Ectodermal cell (in vitro differentiated cells): ENCODE measurements at regions not wholly inside any gene's neighbourhood (a gene's known extent, or its start where the extent isn't known, plus 50 kb on each side); places are given as distances from the start of the nearest gene placed in this dataset.

ENCODE experiments used
- H3K27ac ChIP-seq: 2 replicates; pipeline ENCODE4 v1.7.0; 2013; ENCODE audit warnings: mild to moderate bottlenecking, low read depth, low read length; ENCODE audit not compliant: insufficient read depth, poor library complexity, severe bottlenecking
- H3K27me3 ChIP-seq: 2 replicates; pipeline ENCODE4 v1.7.0; 2013; ENCODE audit warnings: mild to moderate bottlenecking, low read length; ENCODE audit not compliant: insufficient read depth, control insufficient read depth, poor library complexity, severe bottlenecking
- H3K36me3 ChIP-seq: one replicate; pipeline ENCODE4 v1.7.0; 2013; ENCODE audit warnings: low read length; ENCODE audit not compliant: control insufficient read depth, insufficient read depth
- H3K4me1 ChIP-seq: one replicate; pipeline ENCODE4 v1.7.0; 2013; ENCODE audit warnings: low read length; ENCODE audit not compliant: control insufficient read depth, insufficient read depth
- H3K4me3 ChIP-seq: 2 replicates; pipeline ENCODE4 v1.7.0; 2013; ENCODE audit warnings: low read depth, low read length, control low read depth; ENCODE audit not compliant: insufficient read depth
- H3K9me3 ChIP-seq: 2 replicates; pipeline ENCODE4 v1.7.0; 2013; ENCODE audit warnings: mild to moderate bottlenecking, low read length, moderate library complexity; ENCODE audit not compliant: control insufficient read depth
- WGBS, 2 experiments: methylation state at CpG; one replicate each; pipeline ENCODE4 v1.1.7; 2013; ENCODE audit warnings: missing lambda C conversion rate in 2 of 2; 5-methylcytosine and 5-hydroxymethylcytosine counted together

- 90 to 93% methylated on average over 3 of the region's 3 CpGs for WGBS, 2 experiments
- H3K36me3 ChIP-seq: no peaks in the 10 kb centered on the region
These were observed 85.5 kb upstream of the DTNA start for GRCh38 chr18:34624551-34624950.

DNA sequence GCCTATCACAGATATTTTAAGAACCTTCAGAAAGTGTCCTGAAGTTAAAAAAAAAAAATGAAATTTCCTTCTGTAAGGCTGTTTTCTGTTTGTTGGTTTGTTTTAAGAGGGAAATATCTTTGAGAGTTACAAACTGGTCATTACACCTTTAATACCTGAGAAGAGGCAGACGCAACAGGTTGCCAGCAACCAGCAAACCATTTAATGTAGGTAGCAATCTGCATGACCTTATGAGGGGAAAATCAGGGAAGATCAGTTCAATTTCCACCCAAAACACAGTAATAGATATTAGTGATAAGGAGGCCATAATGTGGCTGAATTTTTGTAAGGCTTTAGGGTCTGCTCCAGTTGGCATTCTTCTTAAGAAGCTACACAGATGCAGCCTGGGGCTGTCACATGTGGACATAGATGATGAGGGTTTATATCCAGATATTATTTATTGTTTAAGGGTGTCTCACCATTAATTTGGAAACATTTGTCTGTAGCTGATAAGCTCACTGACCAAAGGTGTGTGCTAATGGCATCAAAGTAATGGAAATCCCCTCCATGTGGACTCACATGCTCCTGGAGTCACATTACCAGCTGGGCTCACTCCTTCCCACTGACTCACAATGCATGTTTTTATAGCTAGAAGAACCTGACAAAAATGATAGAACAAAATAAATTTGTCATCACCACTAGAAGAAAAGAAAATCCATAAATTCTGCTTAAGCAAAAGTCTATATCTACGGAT, 83.5 kb upstream of the DTNA start:
- Histone ChIP-seq H3K4me1 (no peaks in the 10 kb centered on the region), H3K9me3 (no peaks in the 10 kb centered on the region), H3K36me3 (no peaks in the 10 kb centered on the region), H3K27me3 (no peaks in the 10 kb centered on the region), H3K4me3 (no peak overlapping the region), H3K27ac (no peak overlapping the region)
- 94 to 100% methylated on average over 1 to 2 of the region's 2 CpGs for WGBS, 2 experiments

More at GRCh38 chr18:34624551-34624950, 85.5 kb upstream of the DTNA start:
- Histone ChIP-seq H3K4me3 (no peak overlapping the region), H3K27me3 (no peaks in the 10 kb centered on the region), H3K9me3 (no peaks in the 10 kb centered on the region), H3K27ac (no peak overlapping the region), H3K4me1 (no peaks in the 10 kb centered on the region)

DNA sequence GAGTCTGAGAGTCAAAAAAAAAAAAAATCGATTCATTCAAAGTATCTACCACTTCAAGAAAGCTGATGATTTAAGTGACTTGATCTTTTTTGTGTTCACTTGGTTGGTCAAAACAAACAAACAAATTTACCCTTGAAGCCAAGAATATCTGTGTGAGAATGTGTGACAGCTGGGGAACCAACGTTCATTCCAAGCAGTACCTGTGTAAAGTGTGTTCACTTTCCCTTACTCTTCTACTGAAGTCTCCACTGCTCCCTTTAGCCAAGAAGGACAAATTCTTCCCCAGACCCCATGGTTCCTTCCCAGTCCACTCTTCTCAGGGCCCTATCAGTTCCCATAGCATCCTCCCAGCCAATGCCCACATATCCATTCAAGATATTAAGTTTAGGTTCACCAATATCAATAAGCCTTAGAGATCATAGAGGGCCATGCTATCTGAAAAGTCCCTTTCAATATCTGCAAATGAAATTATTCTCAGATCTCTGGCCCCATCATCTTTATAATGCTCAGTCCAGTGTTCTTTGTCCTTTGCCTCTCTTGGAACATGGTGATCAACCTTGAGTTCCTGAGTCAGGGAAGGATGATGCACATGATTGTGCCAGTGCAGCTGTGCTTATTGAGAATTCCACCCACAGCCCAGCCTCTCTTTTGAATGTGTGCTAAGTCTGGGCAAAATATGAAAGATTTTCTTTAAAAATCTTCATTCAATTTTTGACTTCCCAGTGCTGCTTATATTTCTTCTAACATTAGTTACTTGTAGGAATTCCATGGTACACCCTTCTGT, 82.8 kb upstream of the DTNA start:
- WGBS, 2 experiments: 94 to 97% methylated on average over 1 to 2 of the region's 2 CpGs
- Histone ChIP-seq H3K27ac (no peak overlapping the region), H3K4me3 (no peak overlapping the region), H3K9me3 (no peaks in the 10 kb centered on the region), H3K4me1 (no peaks in the 10 kb centered on the region), H3K36me3 (no peaks in the 10 kb centered on the region), H3K27me3 (no peaks in the 10 kb centered on the region)

- H3K36me3 ChIP-seq: no peaks in the 10 kb centered on the region
- no peaks in the 10 kb centered on the region for H3K27me3 ChIP-seq
- no peaks in the 10 kb centered on the region for H3K9me3 ChIP-seq
- no peak overlapping the region for H3K4me3 ChIP-seq
- no peak overlapping the region for H3K27ac ChIP-seq
- WGBS, 2 experiments: 97 to 100% methylated on average over 1 to 4 of the region's 4 CpGs
- no peaks in the 10 kb centered on the region for H3K4me1 ChIP-seq
These were observed 78.8 kb upstream of the DTNA start for GRCh38 chr18:34631093-34631966.

DNA sequence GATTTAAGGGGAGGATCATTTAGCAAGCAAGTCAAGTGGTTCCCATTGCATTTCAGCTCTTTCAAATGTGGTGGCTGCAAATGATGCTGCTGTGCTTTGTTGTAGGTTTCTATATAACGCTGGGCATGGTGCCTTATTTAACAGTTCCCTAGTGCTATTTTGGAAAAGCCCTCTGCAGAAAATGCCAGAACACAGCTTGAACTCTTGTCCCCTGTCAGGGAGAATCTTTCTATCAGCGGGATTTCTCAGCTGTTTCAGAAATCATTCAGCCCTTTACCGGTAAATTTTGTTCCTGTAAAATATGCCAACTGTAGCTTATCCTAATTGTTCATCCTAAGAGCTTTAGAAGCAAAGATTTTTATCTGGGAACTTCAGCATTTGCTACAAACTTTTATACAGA, 77.8 kb upstream of the DTNA start:
- H3K27me3 ChIP-seq: no peaks in the 10 kb centered on the region
- no peaks in the 10 kb centered on the region for H3K4me1 ChIP-seq
- H3K4me3 ChIP-seq: no peak overlapping the region
- H3K9me3 ChIP-seq: no peaks in the 10 kb centered on the region
- H3K27ac ChIP-seq: no peak overlapping the region
- no peaks in the 10 kb centered on the region for H3K36me3 ChIP-seq
- 25 to 29% methylated on average over 3 of the region's 3 CpGs for WGBS, 2 experiments

- H3K4me1 ChIP-seq: no peaks in the 10 kb centered on the region
- 77 to 90% methylated on average over 1 of the region's 1 CpG for WGBS, 2 experiments
- H3K9me3 ChIP-seq: no peaks in the 10 kb centered on the region
- H3K27me3 ChIP-seq: no peaks in the 10 kb centered on the region
- H3K36me3 ChIP-seq: no peaks in the 10 kb centered on the region
- no peak overlapping the region for H3K27ac ChIP-seq
- H3K4me3 ChIP-seq: no peak overlapping the region
These were observed 76.7 kb upstream of the DTNA start for GRCh38 chr18:34633368-34633767.

GRCh38 chr18:34637094-34637801, 72.8 kb upstream of the DTNA start:
- no peak overlapping the region for H3K4me3 ChIP-seq
- H3K4me1 ChIP-seq: no peaks in the 10 kb centered on the region
- H3K9me3 ChIP-seq: no peaks in the 10 kb centered on the region
- H3K27me3 ChIP-seq: no peaks in the 10 kb centered on the region
- 83 to 92% methylated on average over 3 of the region's 3 CpGs for WGBS, 2 experiments
- H3K27ac ChIP-seq: no peak overlapping the region
- H3K36me3 ChIP-seq: no peaks in the 10 kb centered on the region

DNA sequence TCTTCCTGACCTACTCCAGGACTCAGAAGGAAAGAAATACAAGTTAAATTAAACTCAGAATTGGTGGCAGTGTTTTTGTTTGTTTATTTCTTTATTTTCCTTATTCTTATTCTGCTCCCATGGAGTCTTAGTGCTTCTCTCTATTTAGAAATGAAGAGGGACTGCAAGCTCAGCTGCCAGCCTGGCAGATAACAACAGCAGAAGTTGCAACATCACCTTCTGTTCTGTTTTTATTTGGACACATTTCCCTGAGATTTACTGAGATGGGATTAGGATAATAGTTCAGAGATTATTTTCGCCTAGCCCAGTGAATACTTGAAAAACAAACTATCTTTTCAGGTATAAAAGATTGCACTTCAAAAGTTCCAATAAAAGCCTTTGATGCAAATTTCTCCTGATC, 70.4 kb upstream of the DTNA start:
- no peaks in the 10 kb centered on the region for H3K27me3 ChIP-seq
- no peaks in the 10 kb centered on the region for H3K36me3 ChIP-seq
- no peak overlapping the region for H3K4me3 ChIP-seq
- 88% methylated on average over 1 of the region's 1 CpG for WGBS, 2 experiments
- H3K9me3 ChIP-seq: no peaks in the 10 kb centered on the region
- no peak overlapping the region for H3K27ac ChIP-seq
- no peaks in the 10 kb centered on the region for H3K4me1 ChIP-seq

- H3K27ac ChIP-seq: no peak overlapping the region
- H3K36me3 ChIP-seq: no peaks in the 10 kb centered on the region
- H3K4me3 ChIP-seq: no peak overlapping the region
- H3K4me1 ChIP-seq: no peaks in the 10 kb centered on the region
- WGBS, 2 experiments: 85 to 91% methylated on average over 1 of the region's 1 CpG
- no peaks in the 10 kb centered on the region for H3K27me3 ChIP-seq
- no peaks in the 10 kb centered on the region for H3K9me3 ChIP-seq
These were observed 69.8 kb upstream of the DTNA start for GRCh38 chr18:34640276-34640675.
